ENCODE measurements at regions not wholly inside any gene's neighbourhood (a gene's known extent, or its start where the extent isn't known, plus 50 kb on each side); places are given as distances from the start of the nearest gene placed in this dataset.

DNA sequence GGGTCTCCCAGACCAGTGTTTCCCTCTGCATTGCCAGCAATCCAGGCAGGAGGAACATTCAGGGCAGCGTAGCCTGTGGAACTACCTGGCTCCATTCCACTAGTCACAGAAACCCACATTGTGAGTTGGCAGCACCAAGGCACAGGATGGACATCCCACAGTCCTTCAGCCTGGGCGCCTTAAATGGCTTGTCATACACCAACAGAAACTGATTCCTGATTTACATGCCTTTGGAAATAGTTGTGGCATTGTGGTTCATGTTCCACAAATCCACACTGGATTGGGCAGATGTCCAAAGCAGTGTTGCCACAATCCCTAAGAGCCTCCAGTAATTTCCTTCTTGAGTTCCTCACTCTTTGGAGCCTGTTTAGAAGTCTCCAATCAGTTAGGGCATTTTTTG, 225.6 kb downstream of the BLID start:
- DNase-seq: peak; percentile 24 to 27
- WGBS, 5 donors: 27 to 53% (median 39%) methylated on average over 2 of the region's 2 CpGs
- Histone ChIP-seq H3K36me3 (no peaks in the 10 kb centered on the region), H3K27ac (no peak overlapping the region), H3K9me3 (no peaks in the 10 kb centered on the region), H3K27me3 (no peaks in the 10 kb centered on the region), H3K4me1 (peaks cover 0 to 23% (median 7%) of the 10 kb centered on the region in 4 donors), H3K4me3 (no peak overlapping the region)
- TF ChIP-seq CTCF (IDR thresholded peaks at IDR 0.05) (no peak), EP300 (IDR thresholded peaks at IDR 0.05) (no peak), POLR2A (IDR thresholded peaks at IDR 0.05) (no peak), POLR2AphosphoS5 (IDR thresholded peaks at IDR 0.05) (no peak)
- intact Hi-C loops (cut with DNase I; ENCODE audit: low total_unique reads): no loop called here

GRCh38 chr11:121889931-121890330, 226.1 kb downstream of the BLID start:
- Histone ChIP-seq H3K27ac (no peak overlapping the region), H3K4me3 (no peak overlapping the region), H3K27me3 (no peaks in the 10 kb centered on the region), H3K9me3 (no peaks in the 10 kb centered on the region), H3K4me1 (peaks cover 0 to 23% (median 7%) of the 10 kb centered on the region in 4 donors), H3K36me3 (no peaks in the 10 kb centered on the region)
- no peak for DNase-seq
- intact Hi-C loops (cut with DNase I; ENCODE audit: low total_unique reads): no loop called here
- WGBS, 5 donors: 33 to 68% (median 57%) methylated on average over 1 of the region's 1 CpG
- TF ChIP-seq POLR2A (IDR thresholded peaks at IDR 0.05) (no peak), EP300 (IDR thresholded peaks at IDR 0.05) (no peak), POLR2AphosphoS5 (IDR thresholded peaks at IDR 0.05) (no peak), CTCF (IDR thresholded peaks at IDR 0.05) (no peak)

- intact Hi-C loops (cut with DNase I; ENCODE audit: low total_unique reads): no loop called here
- TF ChIP-seq EP300 (IDR thresholded peaks at IDR 0.05) (no peak), POLR2A (IDR thresholded peaks at IDR 0.05) (no peak), POLR2AphosphoS5 (IDR thresholded peaks at IDR 0.05) (no peak), CTCF (IDR thresholded peaks at IDR 0.05) (no peak)
- Histone ChIP-seq H3K27me3 (no peaks in the 10 kb centered on the region), H3K4me1 (peaks cover 0 to 23% (median 7%) of the 10 kb centered on the region in 4 donors), H3K36me3 (no peaks in the 10 kb centered on the region), H3K9me3 (no peaks in the 10 kb centered on the region), H3K27ac (no peak overlapping the region), H3K4me3 (no peak overlapping the region)
- WGBS, 5 donors: 84 to 95% (median 93%) methylated on average over 6 of the region's 6 CpGs
- no peak for DNase-seq
Measured at GRCh38 chr11:121889186-121889585, 226.8 kb downstream of the BLID start.

DNA sequence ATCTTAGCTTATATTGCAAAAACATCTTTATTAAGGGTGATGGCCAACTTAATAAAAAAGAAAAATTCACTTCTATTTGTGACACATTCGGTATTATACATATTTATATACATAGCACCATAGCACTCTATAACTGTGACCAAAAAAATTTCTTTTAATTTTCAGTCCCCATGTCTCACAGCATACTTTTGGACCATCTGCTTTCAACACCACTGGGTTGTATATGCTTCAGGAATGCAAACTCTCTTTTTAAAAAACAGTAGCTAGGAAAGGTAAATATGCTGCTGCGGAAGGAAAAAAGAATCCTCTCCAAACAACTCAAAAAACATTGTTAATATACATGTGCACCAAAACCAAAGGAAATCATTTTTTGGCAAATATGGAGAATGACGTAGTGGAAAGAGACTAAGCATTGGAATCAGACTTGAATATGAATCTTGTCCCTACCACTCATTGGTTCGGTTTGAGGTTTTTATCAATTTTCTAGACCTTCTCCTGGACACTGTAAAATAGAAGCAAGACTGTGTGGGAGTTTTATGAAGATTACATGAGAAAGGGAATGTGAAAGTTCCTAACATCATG, 227.9 kb downstream of the BLID start:
- H3K9me3 ChIP-seq: no peaks in the 10 kb centered on the region
- peaks cover 0 to 23% (median 7%) of the 10 kb centered on the region in 4 donors for H3K4me1 ChIP-seq
- H3K4me3 ChIP-seq: no peak overlapping the region
- WGBS, 5 donors: 86 to 93% (median 91%) methylated on average over 4 of the region's 4 CpGs
- intact Hi-C loops (cut with DNase I; ENCODE audit: low total_unique reads): no loop called here
- no peak for DNase-seq
- H3K36me3 ChIP-seq: no peaks in the 10 kb centered on the region
- no peak overlapping the region for H3K27ac ChIP-seq
- no peaks in the 10 kb centered on the region for H3K27me3 ChIP-seq
- TF ChIP-seq CTCF (IDR thresholded peaks at IDR 0.05) (no peak), POLR2AphosphoS5 (IDR thresholded peaks at IDR 0.05) (no peak), EP300 (IDR thresholded peaks at IDR 0.05) (no peak), POLR2A (IDR thresholded peaks at IDR 0.05) (no peak)
